ENCODE measurements at regions not wholly inside any gene's neighbourhood (a gene's known extent, or its start where the extent isn't known, plus 50 kb on each side); places are given as distances from the start of the nearest gene placed in this dataset.

DNA sequence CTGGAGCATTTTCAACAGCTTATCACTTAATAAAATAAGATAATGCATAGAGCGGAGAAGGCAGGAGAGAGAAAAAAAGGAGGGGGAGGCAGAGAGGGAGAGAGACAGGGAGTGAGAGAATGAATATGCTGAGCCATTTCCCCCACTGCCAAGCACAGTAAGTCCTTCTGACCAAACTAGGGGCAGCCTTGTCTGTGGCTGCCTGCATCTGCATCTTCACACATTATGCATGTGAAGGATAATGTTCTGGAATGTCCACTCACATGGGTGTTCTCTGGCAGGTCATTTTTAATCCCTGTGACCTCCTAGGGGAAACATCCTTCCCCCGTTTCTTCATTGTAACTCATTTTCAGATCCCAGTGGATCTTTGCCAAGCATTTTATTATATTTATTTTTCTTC, 269.3 kb downstream of the FOXA2 start:
- no peak for DNase-seq (ENCODE audit: low read depth in 3 of 3)

DNA sequence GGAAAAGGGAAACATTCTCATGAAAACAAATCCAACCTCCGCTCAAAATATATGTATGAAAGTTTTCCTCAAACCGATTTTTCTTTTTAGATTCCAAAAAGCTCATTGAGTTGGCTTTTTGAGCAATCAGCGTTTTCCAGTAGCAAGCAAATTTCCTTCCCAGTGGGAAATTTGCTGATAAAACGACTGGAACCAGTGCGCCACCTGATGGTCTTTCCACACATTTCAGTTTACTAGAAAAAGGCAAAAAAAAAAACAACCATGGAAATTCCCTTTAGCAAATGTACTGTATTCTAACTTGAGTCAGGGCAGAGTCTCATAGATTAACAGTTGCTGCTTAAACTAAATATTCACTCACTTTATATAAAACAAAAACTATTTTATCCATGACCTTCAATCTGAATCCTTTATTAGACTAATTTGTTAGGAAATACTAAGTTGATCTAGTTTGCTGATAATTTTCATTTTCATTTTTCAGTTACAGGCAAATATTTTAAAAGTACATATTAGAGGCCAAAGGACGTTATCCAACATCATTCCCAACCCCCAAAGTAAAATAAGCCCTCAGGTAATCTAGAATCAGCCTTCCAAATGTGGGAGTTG, 271.5 kb downstream of the FOXA2 start:
- no peak for DNase-seq (ENCODE audit: low read depth in 3 of 3)

DNA sequence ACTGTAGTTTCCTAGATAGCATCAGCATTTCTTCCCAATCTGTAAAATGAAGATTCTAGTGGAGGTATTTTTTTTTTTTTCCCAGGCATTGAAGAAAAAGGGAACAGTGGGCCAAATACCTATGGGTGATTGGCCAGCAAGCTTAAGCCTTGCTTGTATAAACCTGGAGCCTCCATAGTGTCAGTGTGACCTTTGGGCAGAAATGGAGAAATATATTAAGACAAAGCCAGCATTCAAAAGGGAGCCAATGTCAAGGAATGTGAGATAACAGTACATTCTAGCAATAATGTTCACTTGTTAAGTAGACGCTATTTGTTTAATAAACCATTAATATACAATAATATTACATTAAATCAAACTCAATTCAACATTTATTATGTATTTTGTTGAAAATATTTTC, 275.4 kb downstream of the FOXA2 start:
- no peak for DNase-seq (ENCODE audit: low read depth in 3 of 3)

DNA sequence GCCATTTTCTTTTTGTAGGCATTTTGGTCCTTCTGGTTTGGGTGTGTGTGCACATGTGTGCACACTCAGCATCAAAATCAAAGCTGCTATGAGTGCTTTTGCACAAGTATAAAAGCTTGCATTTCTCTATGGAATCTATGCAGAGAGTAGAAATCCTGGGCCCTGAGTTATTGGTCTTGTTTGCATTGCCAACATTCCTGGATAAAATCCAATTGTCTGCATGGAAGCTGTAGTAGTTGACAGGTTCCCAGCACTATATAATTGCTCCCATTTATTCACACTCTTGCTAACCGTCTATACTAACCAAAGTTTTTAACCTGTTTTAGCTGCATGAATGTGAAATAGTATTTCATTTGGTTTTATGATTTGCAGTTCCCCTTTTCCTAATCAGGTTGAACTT, 277.0 kb downstream of the FOXA2 start:
- DNase-seq (ENCODE audit: low read depth in 3 of 3), result no peak

DNA sequence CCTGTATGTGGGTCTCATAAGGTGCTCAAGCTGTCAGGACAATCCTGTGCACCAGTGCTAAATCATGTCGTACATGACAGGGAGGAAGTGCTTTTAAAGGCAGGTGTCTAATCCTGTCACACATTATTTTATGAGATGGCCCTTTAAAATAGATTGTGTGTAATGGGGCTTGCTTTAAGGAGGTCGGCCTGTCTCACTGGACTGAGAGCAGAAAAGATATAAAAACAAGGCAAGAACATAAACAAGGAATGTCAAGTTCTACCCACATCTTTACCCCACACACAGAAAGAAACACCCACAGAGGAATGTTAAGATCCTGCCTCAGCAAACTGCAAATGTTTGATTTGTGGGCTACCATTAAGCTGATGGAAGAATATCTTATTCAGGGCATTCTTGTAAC, 279.0 kb downstream of the FOXA2 start:
- DNase-seq (ENCODE audit: low read depth in 3 of 3), result no peak

DNA sequence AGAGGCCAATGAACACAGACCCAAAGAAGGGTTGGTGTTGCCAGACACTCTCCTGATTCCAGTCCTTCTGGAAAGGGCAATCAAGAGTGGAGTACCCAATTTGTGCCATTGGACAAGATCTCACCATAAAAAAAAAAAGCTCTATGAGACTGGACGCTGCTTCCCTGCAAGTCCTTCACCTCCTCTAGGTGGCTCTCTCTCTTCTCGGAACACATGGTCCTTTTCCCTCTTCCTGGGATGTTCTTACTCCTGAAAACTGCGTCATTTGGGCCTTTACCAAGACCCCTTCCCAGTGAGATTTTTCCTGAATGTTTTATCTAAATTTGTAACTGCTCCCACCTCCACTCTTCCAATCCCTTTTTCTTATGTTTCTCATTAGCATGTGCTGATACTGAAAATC, 280.8 kb downstream of the FOXA2 start:
- DNase-seq (ENCODE audit: low read depth in 3 of 3), result no peak

DNA sequence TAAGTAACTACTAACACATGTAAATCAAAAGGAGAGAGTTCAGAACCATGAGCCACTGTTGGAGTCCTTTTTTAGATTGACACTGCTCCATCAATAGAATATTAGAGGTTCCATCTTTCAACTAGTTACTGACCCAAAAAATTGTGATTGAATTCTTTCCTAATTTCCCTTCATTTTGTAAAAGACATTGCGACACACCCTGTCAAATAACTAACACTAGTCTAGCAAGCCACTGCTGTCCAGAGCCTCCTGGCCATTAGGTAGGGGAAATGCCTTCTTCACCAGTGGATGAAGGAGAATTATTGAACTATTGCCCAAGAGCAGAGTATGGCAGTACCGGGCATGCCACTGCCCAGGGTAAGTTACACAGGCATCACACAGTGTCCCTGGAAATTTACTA, 282.3 kb downstream of the FOXA2 start:
- DNase-seq (ENCODE audit: low read depth in 3 of 3), result no peak

DNA sequence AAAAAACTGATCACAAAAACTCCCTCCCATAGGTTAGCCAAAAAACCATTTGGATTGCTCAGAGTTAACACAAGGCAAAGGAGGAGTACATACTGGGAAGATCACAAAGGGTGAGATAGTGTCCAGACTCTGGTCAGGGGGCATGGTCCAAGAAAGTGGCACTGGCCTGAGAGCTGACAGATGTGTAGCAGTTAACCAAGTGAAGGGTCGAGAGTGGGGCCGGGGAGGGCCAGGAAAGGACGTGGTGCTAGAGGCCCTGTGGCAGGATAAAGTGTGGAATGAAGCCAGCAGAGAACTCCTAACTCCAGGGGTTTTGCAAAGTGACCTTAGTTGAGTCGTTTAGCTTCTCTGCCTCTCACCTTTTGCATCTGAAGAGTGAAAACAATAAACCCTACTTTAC, 290.5 kb downstream of the FOXA2 start:
- no peak for DNase-seq (ENCODE audit: low read depth in 3 of 3)

DNA sequence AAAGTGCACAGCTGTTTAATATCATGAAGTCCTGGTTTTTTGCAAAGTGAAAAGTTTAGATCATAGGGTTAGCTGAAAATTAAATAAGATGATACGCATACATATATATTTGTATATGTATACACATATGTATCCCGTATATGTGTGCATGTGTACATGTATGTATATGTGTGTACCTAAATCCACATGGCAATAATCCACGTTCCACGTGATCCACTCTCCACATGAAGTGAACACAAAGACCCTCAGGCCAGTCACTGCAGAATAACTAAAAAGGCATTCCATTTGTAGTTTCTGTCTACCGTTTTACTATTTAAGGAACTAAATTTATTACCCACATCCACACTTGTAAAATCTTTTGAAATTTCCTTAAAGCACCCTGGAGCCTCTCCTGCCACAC, 294.9 kb downstream of the FOXA2 start:
- DNase-seq (ENCODE audit: low read depth in 3 of 3), result no peak

DNA sequence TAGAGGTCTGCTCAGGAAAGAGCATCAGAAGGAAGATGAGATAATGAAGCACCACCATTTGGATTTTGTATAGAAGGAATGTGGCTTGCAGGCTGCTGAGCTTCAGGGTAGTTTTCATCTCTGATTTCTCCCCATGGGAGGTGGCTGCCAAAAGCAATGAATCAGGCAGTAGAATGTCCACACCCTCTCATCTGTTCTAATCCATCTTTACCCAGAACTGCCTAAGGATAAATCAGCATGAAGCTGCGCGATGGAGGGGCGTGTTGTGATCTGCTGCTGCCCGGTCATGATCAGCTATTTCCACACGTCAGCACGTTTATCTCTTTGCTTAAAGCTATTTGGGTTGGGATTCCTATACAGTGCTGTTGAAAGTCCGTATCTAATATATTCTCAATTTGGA, 295.4 kb downstream of the FOXA2 start:
- DNase-seq (ENCODE audit: low read depth in 3 of 3), result no peak

DNA sequence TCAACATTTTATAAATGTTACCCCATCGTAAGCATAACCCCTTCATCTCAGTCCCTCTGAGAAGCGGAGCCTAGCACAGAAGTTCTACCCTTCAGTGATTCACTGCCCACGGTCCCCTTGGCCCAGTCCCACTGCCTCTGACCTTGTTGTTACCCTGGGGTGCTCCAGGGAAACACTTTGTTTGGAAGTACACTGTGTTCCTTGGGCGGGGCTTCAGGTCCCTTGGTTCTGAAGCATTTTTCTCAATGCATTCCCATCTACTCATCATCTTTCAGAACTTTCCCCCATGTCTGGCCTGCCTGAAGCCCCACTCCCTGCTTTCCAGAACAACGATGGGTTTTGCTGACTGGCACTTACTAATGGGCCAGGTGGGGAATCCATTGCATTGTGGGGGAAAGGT, 296.2 kb downstream of the FOXA2 start:
- no peak for DNase-seq (ENCODE audit: low read depth in 3 of 3)

DNA sequence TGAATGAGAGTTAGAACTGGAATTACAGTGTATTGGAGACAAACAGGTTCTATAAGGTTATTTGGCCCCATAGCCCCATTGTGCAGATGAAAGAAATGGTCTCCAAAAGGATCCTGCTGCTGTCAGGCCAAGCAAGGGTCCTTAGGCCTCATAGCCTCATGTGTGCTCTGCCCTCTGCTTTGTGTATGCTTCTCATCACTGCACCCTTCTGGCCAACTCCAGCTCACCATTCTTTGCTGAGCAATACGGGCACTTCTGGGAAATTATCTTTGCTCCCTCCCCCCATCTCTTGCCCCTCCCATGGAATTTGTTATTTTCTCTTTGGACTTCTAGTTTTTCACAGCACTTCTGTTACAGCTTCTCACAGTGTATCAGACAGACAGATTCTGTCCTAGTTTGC, 298.8 kb downstream of the FOXA2 start:
- DNase-seq (ENCODE audit: low read depth in 3 of 3), result no peak

DNA sequence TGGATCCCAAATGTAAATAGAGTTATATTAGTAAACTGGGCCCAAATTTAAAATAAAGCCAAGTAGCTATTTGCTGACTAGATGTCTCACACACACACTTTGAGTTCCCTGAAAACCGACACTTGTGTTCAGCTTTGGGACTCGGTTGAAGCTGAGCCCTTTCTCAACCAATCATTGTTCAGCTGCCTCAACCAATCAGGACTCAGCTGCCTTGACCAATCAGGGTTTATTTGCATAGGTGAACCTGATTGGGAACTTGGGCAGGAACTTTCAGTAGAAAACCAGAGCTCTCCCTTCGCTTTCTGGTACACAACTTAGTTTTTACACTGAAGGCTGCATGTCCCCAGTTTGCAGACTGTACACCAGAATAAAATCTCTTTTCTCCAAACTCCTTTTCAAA, 301.7 kb downstream of the FOXA2 start:
- no peak for DNase-seq (ENCODE audit: low read depth in 3 of 3)

DNA sequence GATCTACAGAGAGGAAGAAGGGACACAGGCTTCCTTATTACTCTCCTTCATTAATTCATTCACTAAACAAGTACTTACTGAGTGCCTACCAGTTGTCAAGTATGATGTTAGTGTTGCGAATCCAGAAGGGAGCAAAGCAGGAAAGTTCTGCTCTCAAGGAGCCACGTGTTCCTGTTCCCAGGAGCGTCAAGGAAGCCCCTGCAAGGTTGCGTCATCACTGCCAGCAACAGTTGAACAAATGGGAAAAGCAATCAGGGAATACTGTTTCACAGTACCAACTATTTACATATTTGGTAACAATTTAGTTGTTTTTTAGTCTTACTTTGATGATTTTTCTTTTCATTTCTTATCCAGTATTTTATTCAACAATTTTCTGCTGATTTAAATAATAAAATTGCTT, 310.0 kb downstream of the FOXA2 start:
- DNase-seq (ENCODE audit: low read depth in 3 of 3), result no peak

DNA sequence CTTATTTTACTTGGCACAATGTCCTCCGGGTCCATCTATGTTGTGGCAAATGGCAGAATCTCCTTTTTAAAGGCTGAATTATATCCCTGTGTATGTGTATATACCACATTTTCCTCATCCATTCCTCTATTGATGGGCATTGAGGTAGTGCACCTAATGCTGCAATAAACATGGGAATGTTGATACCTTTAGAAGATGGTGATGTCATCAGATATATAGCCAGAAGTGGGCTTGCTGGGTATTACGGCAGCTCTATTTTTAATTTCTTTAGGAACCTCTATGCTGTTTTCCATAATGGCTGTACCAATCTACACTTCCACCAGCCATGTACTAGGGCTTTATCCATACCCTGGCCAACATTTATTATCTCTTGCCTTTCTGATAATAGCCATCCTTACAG, 315.7 kb downstream of the FOXA2 start:
- DNase-seq (ENCODE audit: low read depth in 3 of 3), result no peak

DNA sequence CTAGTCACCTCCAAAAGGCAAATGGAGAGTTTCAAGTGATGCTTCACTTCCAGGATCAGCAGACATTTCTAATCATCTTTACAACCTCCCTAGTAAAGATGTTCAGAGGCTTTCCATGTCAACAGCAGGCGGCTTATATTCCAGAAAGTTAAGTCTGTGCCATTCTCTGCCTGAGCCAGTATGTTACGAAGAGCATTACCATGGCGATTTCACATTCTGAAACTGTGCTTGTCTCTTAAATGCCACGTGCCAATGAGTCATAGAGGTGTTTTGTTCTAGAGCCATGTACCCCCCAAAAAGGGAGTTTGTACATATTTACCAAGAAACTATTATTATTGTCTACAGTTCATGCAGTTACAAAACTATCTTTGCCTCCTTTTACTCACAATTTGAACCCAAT, 319.5 kb downstream of the FOXA2 start:
- no peak for DNase-seq (ENCODE audit: low read depth in 3 of 3)

DNA sequence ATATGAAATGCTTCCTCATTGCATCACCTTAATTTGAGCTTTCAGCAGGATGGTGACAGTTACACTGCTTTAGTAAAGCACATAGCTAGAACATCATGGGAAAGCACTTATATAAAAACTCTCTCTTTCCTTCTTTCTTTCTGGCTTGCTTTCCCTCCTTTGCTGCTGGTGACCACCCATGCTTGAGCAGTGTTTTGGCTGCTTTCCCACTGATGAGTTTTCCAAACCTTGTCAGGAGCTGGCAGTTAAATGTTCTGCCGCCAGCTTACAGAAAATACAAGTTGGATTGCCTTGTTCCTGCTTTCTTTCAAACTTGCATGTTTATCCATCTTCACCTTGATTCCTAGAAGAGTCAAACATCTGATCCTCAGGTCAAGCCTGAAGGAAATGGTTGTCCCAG, 323.9 kb downstream of the FOXA2 start:
- DNase-seq (ENCODE audit: low read depth in 3 of 3), result no peak

DNA sequence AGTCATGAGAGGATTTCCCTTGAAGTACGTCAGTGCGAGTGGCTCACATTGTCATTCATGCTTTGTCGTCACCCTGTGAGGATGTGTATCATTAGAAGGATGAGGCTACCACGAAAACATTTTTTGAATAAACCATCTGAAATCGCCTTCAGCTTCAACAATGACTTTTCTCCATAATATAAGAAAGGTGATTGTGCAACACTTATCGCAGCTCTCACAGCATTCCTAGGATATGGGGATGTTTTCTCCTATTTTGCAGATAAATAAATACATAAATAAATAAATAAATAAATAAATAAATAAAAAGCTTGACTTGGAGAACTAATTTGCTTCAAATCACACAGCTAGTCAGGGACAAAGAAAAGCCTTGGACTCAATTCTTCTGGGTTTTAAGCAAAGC, 326.5 kb downstream of the FOXA2 start:
- DNase-seq (ENCODE audit: low read depth in 3 of 3), result no peak

DNA sequence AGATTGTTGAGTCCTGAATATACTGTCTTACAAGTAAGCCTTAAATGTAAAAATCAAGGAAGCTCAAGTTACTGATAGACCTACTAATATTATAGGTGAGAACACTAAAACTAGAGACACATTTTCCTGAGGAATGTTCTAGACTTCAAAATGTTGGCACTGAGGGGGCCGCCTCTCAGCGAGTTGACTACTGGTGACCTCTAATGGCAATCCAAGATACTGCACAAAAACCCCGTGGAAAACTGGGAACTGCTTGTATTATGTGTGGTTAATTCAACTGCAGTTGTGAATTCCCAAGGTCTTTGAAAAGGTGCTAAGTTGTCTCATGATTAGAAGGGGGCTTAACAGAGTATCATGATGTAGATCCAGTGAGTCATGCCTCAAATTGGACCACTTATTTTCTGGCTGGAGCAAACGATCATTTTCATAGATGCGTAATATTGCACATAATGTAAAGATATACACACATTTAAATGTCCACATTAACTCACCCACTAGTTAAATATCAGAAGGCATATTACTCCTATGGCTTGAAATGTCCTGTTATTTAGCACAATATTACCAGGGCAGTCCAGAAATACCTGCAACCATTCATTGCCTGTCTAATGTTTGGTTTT, 336.2 kb downstream of the FOXA2 start:
- DNase-seq (ENCODE audit: low read depth in 3 of 3), result no peak

DNA sequence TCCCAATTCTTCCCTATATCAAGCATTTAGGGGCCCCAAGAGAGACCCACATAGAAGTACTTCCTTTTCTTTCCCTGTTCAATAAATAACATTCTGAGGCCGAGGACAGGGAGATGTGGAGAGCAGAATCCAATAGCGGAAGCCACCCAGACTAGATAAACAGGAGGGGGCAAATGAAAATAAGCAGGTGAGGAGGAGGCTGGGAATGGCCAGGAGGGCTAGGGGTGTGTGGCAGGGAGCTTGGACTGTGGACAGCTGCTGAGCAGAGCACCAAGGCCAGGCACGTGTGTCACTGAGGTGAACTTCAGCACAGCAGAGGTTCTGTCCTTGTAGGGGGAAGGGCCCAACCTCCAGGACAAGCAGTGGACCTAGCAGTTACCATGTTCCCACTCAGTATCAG, 339.2 kb downstream of the FOXA2 start:
- DNase-seq (ENCODE audit: low read depth in 3 of 3), result no peak

DNA sequence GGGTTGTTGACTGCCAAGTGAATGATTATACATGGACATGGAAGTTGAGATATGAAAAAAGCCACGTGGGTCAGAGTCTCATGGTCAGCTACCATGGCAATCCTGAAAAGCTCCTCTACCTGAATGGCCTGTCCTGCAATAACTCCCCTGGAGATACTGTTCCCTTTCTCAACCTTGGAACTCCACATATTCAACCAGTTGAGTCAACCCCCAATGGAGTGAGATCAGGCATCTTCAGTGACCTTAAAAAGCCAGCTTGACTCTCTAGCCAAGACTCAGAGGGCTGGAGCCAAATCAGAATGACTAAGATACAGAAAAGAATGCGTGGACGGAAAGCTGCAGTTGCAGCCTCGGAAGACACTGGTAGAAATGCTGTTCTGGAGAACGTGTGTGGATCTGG, 341.3 kb downstream of the FOXA2 start:
- no peak for DNase-seq (ENCODE audit: low read depth in 3 of 3)

DNA sequence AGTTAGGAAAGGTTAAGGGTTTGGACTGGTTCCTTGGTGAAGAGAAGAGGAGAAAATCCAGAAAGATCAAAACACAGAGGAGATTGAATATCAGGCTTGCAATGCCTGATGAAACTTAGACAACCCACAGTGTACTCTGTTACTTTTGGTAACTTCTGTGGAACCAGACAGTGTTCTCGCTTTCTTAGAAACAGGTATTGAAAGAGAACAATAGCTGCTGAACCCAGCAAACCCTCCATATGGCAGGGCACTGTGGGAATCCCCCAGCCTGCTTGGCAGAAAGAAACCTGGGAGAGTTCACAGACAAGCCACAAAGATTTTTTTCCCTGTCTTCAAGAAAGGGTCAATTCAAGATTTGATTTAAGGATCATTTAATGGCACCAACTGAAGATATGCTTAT, 342.8 kb downstream of the FOXA2 start:
- DNase-seq (ENCODE audit: low read depth in 3 of 3), result no peak

DNA sequence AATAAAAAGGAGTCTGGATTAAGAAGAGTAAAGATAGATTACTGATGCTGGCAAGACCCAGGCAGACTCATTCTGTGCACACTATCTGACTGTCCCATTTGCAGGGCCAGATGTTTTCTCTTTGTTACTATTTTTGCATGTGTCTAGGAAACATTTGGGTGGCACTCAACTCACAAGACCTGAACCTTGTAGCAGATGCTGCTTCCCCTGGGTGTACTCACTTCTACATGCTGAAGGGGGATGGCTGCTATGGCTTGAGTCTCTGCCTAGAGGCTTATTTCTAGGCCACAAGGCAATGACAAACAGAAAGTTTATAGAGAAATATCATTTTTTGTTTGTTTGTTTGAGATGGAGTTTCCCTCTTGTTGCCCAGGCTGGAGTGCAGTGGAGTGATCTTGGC, 351.4 kb downstream of the FOXA2 start:
- no peak for DNase-seq (ENCODE audit: low read depth in 3 of 3)

DNA sequence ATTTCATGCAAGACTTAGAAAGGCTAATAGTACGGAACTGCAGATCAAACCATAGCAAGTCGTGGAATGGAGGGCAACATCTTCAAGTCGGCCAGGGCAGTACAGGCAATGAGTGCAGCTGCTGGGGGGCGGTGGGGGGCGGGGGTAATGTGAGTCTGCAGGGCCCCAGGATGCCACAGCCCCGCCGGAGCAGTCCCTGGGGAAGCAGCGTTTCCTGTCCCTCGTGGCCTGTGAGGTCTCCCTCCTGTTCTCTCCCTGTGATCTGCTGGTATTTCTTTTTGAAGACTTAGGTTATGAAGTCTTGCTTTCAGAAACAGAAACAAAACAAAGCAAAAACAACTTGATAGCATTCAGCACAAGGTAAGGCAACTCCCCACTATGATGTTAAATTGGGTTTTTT, 351.9 kb downstream of the FOXA2 start:
- DNase-seq (ENCODE audit: low read depth in 3 of 3), result no peak
